ENCODE measurements at regions not wholly inside any gene's neighbourhood (a gene's known extent, or its start where the extent isn't known, plus 50 kb on each side); places are given as distances from the start of the nearest gene placed in this dataset.

DNA sequence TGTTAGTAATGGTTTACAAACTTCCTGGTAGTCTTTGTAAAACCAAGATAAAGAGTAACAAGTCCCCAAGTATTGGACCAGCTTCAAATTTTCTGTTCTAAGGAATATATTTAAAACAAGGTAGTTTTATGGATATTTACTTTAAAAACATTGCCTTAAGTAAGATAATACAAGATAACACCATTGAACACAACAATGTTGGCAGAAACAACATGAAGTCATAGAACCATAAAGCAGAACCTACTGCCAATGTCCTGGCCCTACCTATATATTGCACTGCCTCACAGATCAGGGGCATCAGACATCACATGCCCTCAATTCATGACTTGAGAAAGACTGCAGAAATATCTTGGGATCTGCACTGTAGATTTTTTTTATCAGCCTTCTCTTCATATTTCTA, 1176.2 kb downstream of the PCDH7 start:
- Histone ChIP-seq H3K27ac (ENCODE audit: low read depth in 1 of 3, low read length in 2 of 3) (no peak overlapping the region), H3K27me3 (ENCODE audit: control insufficient read depth in 3 of 3, insufficient read depth in 3 of 3, low read length in 3 of 3) (no peaks in the 10 kb centered on the region), H3K9me3 (ENCODE audit: control insufficient read depth in 2 of 2, insufficient read depth in 1 of 2, low read depth in 1 of 2, low read length in 1 of 2) (no peaks in the 10 kb centered on the region), H3K4me1 (ENCODE audit: control insufficient read depth in 3 of 3, insufficient read depth in 2 of 3, low read depth in 1 of 3, low read length in 2 of 3) (no peaks in the 10 kb centered on the region), H3K4me3 (ENCODE audit: low read depth in 1 of 3, low read length in 3 of 3) (no peak overlapping the region), H3K36me3 (ENCODE audit: control insufficient read depth in 3 of 3, insufficient read depth in 2 of 3, low read depth in 1 of 3, low read length in 3 of 3) (no peaks in the 10 kb centered on the region)
- no peak for FAIRE-seq
- no peak for DNase-seq

DNA sequence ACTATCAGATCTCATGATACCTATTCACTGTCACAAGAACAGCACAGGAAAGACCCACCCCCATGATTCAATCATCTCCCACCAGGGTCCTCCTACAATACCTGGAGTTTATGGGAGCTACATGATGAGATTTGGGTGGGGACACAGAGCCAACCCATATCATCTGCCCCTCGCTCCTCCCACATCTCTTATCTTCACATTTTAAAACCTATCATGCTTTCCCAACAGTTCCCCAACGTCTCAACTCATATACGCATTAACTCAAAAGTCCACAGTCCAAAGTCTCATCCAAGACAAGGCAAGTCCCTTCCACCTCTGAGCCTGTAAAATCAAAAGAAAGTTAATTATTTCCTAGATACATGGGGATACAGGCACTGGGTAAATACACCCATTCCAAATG, 1185.2 kb downstream of the PCDH7 start:
- Histone ChIP-seq H3K9me3 (ENCODE audit: control insufficient read depth in 2 of 2, insufficient read depth in 1 of 2, low read depth in 1 of 2, low read length in 1 of 2) (peaks cover 0 to 19% of the 10 kb centered on the region in 2 donors), H3K27me3 (ENCODE audit: control insufficient read depth in 3 of 3, insufficient read depth in 3 of 3, low read length in 3 of 3) (no peaks in the 10 kb centered on the region), H3K27ac (ENCODE audit: low read depth in 1 of 3, low read length in 2 of 3) (no peak overlapping the region), H3K4me3 (ENCODE audit: low read depth in 1 of 3, low read length in 3 of 3) (no peak overlapping the region), H3K36me3 (ENCODE audit: control insufficient read depth in 3 of 3, insufficient read depth in 2 of 3, low read depth in 1 of 3, low read length in 3 of 3) (no peaks in the 10 kb centered on the region), H3K4me1 (ENCODE audit: control insufficient read depth in 3 of 3, insufficient read depth in 2 of 3, low read depth in 1 of 3, low read length in 2 of 3) (no peaks in the 10 kb centered on the region)
- FAIRE-seq (no peak), DNase-seq (no peak)
- WGBS, 3 donors, result 14 to 51% (median 34%) methylated on average over 3 of the region's 3 CpGs

GRCh38 chr4:31908261-31908660, 1188.1 kb downstream of the PCDH7 start:
- H3K4me1 ChIP-seq (ENCODE audit: control insufficient read depth in 3 of 3, insufficient read depth in 2 of 3, low read depth in 1 of 3, low read length in 2 of 3), result no peaks in the 10 kb centered on the region
- H3K27me3 ChIP-seq (ENCODE audit: control insufficient read depth in 3 of 3, insufficient read depth in 3 of 3, low read length in 3 of 3), result no peaks in the 10 kb centered on the region
- WGBS, 3 donors, result 38 to 57% (median 41%) methylated on average over 3 of the region's 3 CpGs
- DNase-seq (no peak), FAIRE-seq (no peak)
- peaks cover 0 to 19% of the 10 kb centered on the region in 2 donors for H3K9me3 ChIP-seq (ENCODE audit: control insufficient read depth in 2 of 2, insufficient read depth in 1 of 2, low read depth in 1 of 2, low read length in 1 of 2)
- H3K27ac ChIP-seq (ENCODE audit: low read depth in 1 of 3, low read length in 2 of 3), result no peak overlapping the region
- H3K36me3 ChIP-seq (ENCODE audit: control insufficient read depth in 3 of 3, insufficient read depth in 2 of 3, low read depth in 1 of 3, low read length in 3 of 3), result no peaks in the 10 kb centered on the region
- H3K4me3 ChIP-seq (ENCODE audit: low read depth in 1 of 3, low read length in 3 of 3), result no peak overlapping the region

DNA sequence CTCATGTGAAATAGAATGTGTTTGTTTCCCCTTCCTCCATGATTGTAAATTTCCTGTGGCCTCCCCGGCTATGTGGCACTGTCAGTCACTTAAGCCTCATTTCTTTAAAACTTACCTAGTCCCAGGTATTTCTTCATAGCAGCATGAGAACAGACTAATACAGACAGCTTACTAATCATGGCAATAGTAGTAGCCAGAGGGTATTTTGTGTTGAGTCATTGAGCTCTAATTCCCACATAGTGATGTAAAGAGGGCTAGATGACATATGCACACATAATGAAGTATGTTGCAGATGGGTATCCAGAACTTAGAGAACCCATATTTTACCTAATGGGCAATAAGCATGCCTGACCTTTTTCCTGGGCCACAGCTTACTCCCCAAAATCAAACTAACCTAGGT, 1197.2 kb downstream of the PCDH7 start:
- Histone ChIP-seq H3K27me3 (ENCODE audit: control insufficient read depth in 3 of 3, insufficient read depth in 3 of 3, low read length in 3 of 3) (no peaks in the 10 kb centered on the region), H3K36me3 (ENCODE audit: control insufficient read depth in 3 of 3, insufficient read depth in 2 of 3, low read depth in 1 of 3, low read length in 3 of 3) (no peaks in the 10 kb centered on the region), H3K27ac (ENCODE audit: low read depth in 1 of 3, low read length in 2 of 3) (no peak overlapping the region), H3K4me1 (ENCODE audit: control insufficient read depth in 3 of 3, insufficient read depth in 2 of 3, low read depth in 1 of 3, low read length in 2 of 3) (no peaks in the 10 kb centered on the region), H3K9me3 (ENCODE audit: control insufficient read depth in 2 of 2, insufficient read depth in 1 of 2, low read depth in 1 of 2, low read length in 1 of 2) (peaks cover 0 to 10% of the 10 kb centered on the region in 2 donors), H3K4me3 (ENCODE audit: low read depth in 1 of 3, low read length in 3 of 3) (no peak overlapping the region)
- DNase-seq (no peak), FAIRE-seq (no peak)
- WGBS, 3 donors, result 81 to 97% (median 86%) methylated on average over 1 of the region's 1 CpG

DNA sequence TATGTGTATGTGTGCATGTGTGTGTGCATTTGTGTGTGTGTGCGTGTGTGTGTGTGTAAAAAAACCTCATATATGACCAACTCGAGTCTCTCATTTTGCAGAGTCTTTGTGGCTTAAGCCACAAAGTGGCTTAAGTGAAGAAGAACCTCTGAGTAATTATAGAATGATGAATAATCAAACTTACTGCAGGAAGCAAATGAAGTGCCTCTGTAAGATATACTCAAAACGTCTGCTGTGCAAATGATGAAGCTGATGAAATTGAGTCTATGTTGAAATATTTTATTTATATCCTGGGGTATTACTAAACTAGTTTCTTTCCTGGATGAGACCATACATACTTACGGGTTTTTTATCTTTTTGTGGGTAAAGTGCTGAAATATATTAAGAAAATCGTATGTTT, 1198.7 kb downstream of the PCDH7 start:
- H3K36me3 ChIP-seq (ENCODE audit: control insufficient read depth in 3 of 3, insufficient read depth in 2 of 3, low read depth in 1 of 3, low read length in 3 of 3), result no peaks in the 10 kb centered on the region
- no peak overlapping the region for H3K27ac ChIP-seq (ENCODE audit: low read depth in 1 of 3, low read length in 2 of 3)
- DNase-seq (no peak), FAIRE-seq (no peak)
- H3K27me3 ChIP-seq (ENCODE audit: control insufficient read depth in 3 of 3, insufficient read depth in 3 of 3, low read length in 3 of 3), result no peaks in the 10 kb centered on the region
- H3K9me3 ChIP-seq (ENCODE audit: control insufficient read depth in 2 of 2, insufficient read depth in 1 of 2, low read depth in 1 of 2, low read length in 1 of 2), result peaks cover 0 to 10% of the 10 kb centered on the region in 2 donors
- no peak overlapping the region for H3K4me3 ChIP-seq (ENCODE audit: low read depth in 1 of 3, low read length in 3 of 3)
- no peaks in the 10 kb centered on the region for H3K4me1 ChIP-seq (ENCODE audit: control insufficient read depth in 3 of 3, insufficient read depth in 2 of 3, low read depth in 1 of 3, low read length in 2 of 3)
- WGBS, 3 donors, result 46 to 61% (median 55%) methylated on average over 5 of the region's 5 CpGs

DNA sequence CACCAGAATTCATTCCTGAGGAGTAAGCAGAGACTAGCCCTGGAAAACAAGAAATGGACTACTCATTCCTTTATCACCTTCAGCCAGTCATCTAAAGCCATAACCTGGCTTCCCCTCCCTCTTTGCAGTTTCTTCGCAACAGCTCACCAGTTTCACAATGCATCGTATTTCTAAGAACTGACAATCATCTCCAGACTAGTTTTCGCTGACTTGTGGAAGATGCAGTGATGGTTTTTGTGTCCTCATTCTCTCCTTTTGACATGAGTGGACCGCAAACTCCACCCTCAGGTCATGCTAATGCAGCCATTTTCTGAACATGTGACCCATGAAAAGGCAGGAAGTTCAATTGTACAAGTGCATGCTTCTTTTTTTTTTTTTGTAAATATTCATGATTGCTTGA, 1203.5 kb downstream of the PCDH7 start:
- FAIRE-seq, result no peak
- 85 to 90% (median 89%) methylated on average over 4 of the region's 4 CpGs for WGBS, 3 donors

GRCh38 chr4:31929676-31930345, 1209.6 kb downstream of the PCDH7 start:
- peaks cover 0 to 6% of the 10 kb centered on the region in 2 donors for H3K9me3 ChIP-seq (ENCODE audit: control insufficient read depth in 2 of 2, insufficient read depth in 1 of 2, low read depth in 1 of 2, low read length in 1 of 2)
- no peak overlapping the region for H3K27ac ChIP-seq (ENCODE audit: low read depth in 1 of 3, low read length in 2 of 3)
- H3K27me3 ChIP-seq (ENCODE audit: control insufficient read depth in 3 of 3, insufficient read depth in 3 of 3, low read length in 3 of 3), result no peaks in the 10 kb centered on the region
- H3K4me3 ChIP-seq (ENCODE audit: low read depth in 1 of 3, low read length in 3 of 3), result no peak overlapping the region
- DNase-seq (no peak), FAIRE-seq (no peak)
- no peaks in the 10 kb centered on the region for H3K4me1 ChIP-seq (ENCODE audit: control insufficient read depth in 3 of 3, insufficient read depth in 2 of 3, low read depth in 1 of 3, low read length in 2 of 3)
- H3K36me3 ChIP-seq (ENCODE audit: control insufficient read depth in 3 of 3, insufficient read depth in 2 of 3, low read depth in 1 of 3, low read length in 3 of 3), result no peaks in the 10 kb centered on the region
- 63 to 80% (median 63%) methylated on average over 1 of the region's 1 CpG for WGBS, 3 donors

More for the DNA sequence above, 1203.5 kb downstream of the PCDH7 start:
- Histone ChIP-seq H3K4me3 (ENCODE audit: low read depth in 1 of 3, low read length in 3 of 3) (no peak overlapping the region), H3K27me3 (ENCODE audit: control insufficient read depth in 3 of 3, insufficient read depth in 3 of 3, low read length in 3 of 3) (no peaks in the 10 kb centered on the region), H3K36me3 (ENCODE audit: control insufficient read depth in 3 of 3, insufficient read depth in 2 of 3, low read depth in 1 of 3, low read length in 3 of 3) (no peaks in the 10 kb centered on the region), H3K9me3 (ENCODE audit: control insufficient read depth in 2 of 2, insufficient read depth in 1 of 2, low read depth in 1 of 2, low read length in 1 of 2) (peaks cover 0 to 8% of the 10 kb centered on the region in 2 donors), H3K4me1 (ENCODE audit: control insufficient read depth in 3 of 3, insufficient read depth in 2 of 3, low read depth in 1 of 3, low read length in 2 of 3) (no peaks in the 10 kb centered on the region), H3K27ac (ENCODE audit: low read depth in 1 of 3, low read length in 2 of 3) (no peak overlapping the region)
- DNase-seq, result no peak

- 23 to 38% (median 25%) methylated on average over 3 of the region's 3 CpGs for WGBS, 3 donors
- FAIRE-seq (no peak), DNase-seq (no peak)
- Histone ChIP-seq H3K27ac (ENCODE audit: low read depth in 1 of 3, low read length in 2 of 3) (no peak overlapping the region), H3K36me3 (ENCODE audit: control insufficient read depth in 3 of 3, insufficient read depth in 2 of 3, low read depth in 1 of 3, low read length in 3 of 3) (no peaks in the 10 kb centered on the region), H3K4me1 (ENCODE audit: control insufficient read depth in 3 of 3, insufficient read depth in 2 of 3, low read depth in 1 of 3, low read length in 2 of 3) (no peaks in the 10 kb centered on the region), H3K27me3 (ENCODE audit: control insufficient read depth in 3 of 3, insufficient read depth in 3 of 3, low read length in 3 of 3) (no peaks in the 10 kb centered on the region), H3K4me3 (ENCODE audit: low read depth in 1 of 3, low read length in 3 of 3) (no peak overlapping the region), H3K9me3 (ENCODE audit: control insufficient read depth in 2 of 2, insufficient read depth in 1 of 2, low read depth in 1 of 2, low read length in 1 of 2) (peaks cover 0 to 1% of the 10 kb centered on the region in 2 donors)
Observed at GRCh38 chr4:31946456-31946855, 1226.3 kb downstream of the PCDH7 start.

- FAIRE-seq, result no peak
- peaks cover 0 to 1% of the 10 kb centered on the region in 2 donors for H3K9me3 ChIP-seq (ENCODE audit: control insufficient read depth in 2 of 2, insufficient read depth in 1 of 2, low read depth in 1 of 2, low read length in 1 of 2)
- WGBS, 3 donors, result 50 to 56% (median 56%) methylated on average over 1 of the region's 1 CpG
- H3K27me3 ChIP-seq (ENCODE audit: control insufficient read depth in 3 of 3, insufficient read depth in 3 of 3, low read length in 3 of 3), result no peaks in the 10 kb centered on the region
- H3K4me3 ChIP-seq (ENCODE audit: low read depth in 1 of 3, low read length in 3 of 3), result no peak overlapping the region
- no peaks in the 10 kb centered on the region for H3K4me1 ChIP-seq (ENCODE audit: control insufficient read depth in 3 of 3, insufficient read depth in 2 of 3, low read depth in 1 of 3, low read length in 2 of 3)
- no peaks in the 10 kb centered on the region for H3K36me3 ChIP-seq (ENCODE audit: control insufficient read depth in 3 of 3, insufficient read depth in 2 of 3, low read depth in 1 of 3, low read length in 3 of 3)
- no peak for DNase-seq
- no peak overlapping the region for H3K27ac ChIP-seq (ENCODE audit: low read depth in 1 of 3, low read length in 2 of 3)
Observed at GRCh38 chr4:31947101-31947500, 1226.9 kb downstream of the PCDH7 start.

Data from small intestine (tissue), 7 donors.